NCI-H748 (cell line): ENCODE measurements at regions not wholly inside any gene's neighbourhood (a gene's known extent, or its start where the extent isn't known, plus 50 kb on each side); places are given as distances from the start of the nearest gene placed in this dataset.

Experiments used
- DNase-seq: peaks from one replicate; lab custom pipeline; 2025; ENCODE audit not compliant: unreplicated experiment; lab: John Stamatoyannopoulos, UW

- peak; percentile 50 for DNase-seq
These were observed 88.9 kb upstream of the CXCL14 start for GRCh38 chr5:135667673-135668072.

- DNase-seq, result no peak
These were observed 88.4 kb upstream of the CXCL14 start for GRCh38 chr5:135667204-135667603.

GRCh38 chr5:135662683-135663082 is 83.9 kb upstream of the CXCL14 start:
- DNase-seq, result no peak

GRCh38 chr5:135662061-135662481 is 83.3 kb upstream of the CXCL14 start:
- DNase-seq, result peak; percentile 19

GRCh38 chr5:135660826-135661575 is 82.2 kb upstream of the CXCL14 start:
- DNase-seq, result peak; percentile 90

- no peak for DNase-seq
These were observed 78.9 kb upstream of the CXCL14 start for GRCh38 chr5:135657536-135658305.

- no peak for DNase-seq
These were observed 76.7 kb upstream of the CXCL14 start for GRCh38 chr5:135655468-135655815.

GRCh38 chr5:135654761-135655467 is 76.1 kb upstream of the CXCL14 start:
- DNase-seq, result no peak

- no peak for DNase-seq
These were observed 72.4 kb upstream of the CXCL14 start for GRCh38 chr5:135651156-135651555.

- no peak for DNase-seq
These were observed 71.3 kb upstream of the CXCL14 start for GRCh38 chr5:135650081-135650480.

- no peak for DNase-seq
These were observed 70.6 kb upstream of the CXCL14 start for GRCh38 chr5:135649435-135649834.

GRCh38 chr5:135648116-135648515 is 69.3 kb upstream of the CXCL14 start:
- DNase-seq, result no peak

- DNase-seq, result no peak
These were observed 66.8 kb upstream of the CXCL14 start for GRCh38 chr5:135645336-135646180.

GRCh38 chr5:135644816-135645215 is 66.0 kb upstream of the CXCL14 start:
- no peak for DNase-seq

GRCh38 chr5:135643881-135644766 is 65.3 kb upstream of the CXCL14 start:
- no peak for DNase-seq

- no peak for DNase-seq
These were observed 64.1 kb upstream of the CXCL14 start for GRCh38 chr5:135642934-135643333.

GRCh38 chr5:135642488-135642870 is 63.7 kb upstream of the CXCL14 start:
- DNase-seq, result no peak

GRCh38 chr5:135641734-135642487 is 63.1 kb upstream of the CXCL14 start:
- peak; percentile 15 for DNase-seq

GRCh38 chr5:135641319-135641718 is 62.5 kb upstream of the CXCL14 start:
- DNase-seq, result peak; percentile 31
